ENCODE measurements at regions not wholly inside any gene's neighbourhood (a gene's known extent, or its start where the extent isn't known, plus 50 kb on each side); places are given as distances from the start of the nearest gene placed in this dataset.

GRCh38 chr10:108801775-108802517 is 1121.4 kb downstream of the XPNPEP1 start:
- no peaks in the 10 kb centered on the region for H3K36me3 ChIP-seq (ENCODE audit: insufficient read depth, low read length)
- no peak overlapping the region for H3K9ac ChIP-seq (ENCODE audit: low read depth, low read length, poor library complexity, severe bottlenecking)
- no peaks in the 10 kb centered on the region for H4K20me1 ChIP-seq (ENCODE audit: insufficient read depth, low read length, poor library complexity, severe bottlenecking)
- H3K4me3 ChIP-seq (ENCODE audit: low read length, poor library complexity, severe bottlenecking), result no peak overlapping the region
- H3K9me3 ChIP-seq (ENCODE audit: insufficient read depth, low read depth, low read length), result no peaks in the 10 kb centered on the region
- H3K4me1 ChIP-seq (ENCODE audit: insufficient read depth, low read length, poor library complexity, severe bottlenecking), result no peaks in the 10 kb centered on the region
- TF ChIP-seq CTCF (conservative IDR thresholded peaks at IDR 0.05; ENCODE audit: low read length), result no peak
- TF ChIP-seq EZH2phosphoT487 (IDR thresholded peaks at IDR 0.05; ENCODE audit: borderline replicate concordance), result no peak
- no peaks in the 10 kb centered on the region for H3K27me3 ChIP-seq (ENCODE audit: insufficient read depth, low read length, poor library complexity, severe bottlenecking)
- H3K9me2 ChIP-seq (replicated peaks; ENCODE audit: low read depth, low read length), result no peaks in the 10 kb centered on the region
- H3K4me2 ChIP-seq (ENCODE audit: low read depth, low read length, poor library complexity, severe bottlenecking), result no peak overlapping the region
- no peak overlapping the region for H2AFZ ChIP-seq (ENCODE audit: low read length)
- no peaks in the 10 kb centered on the region for H3F3A ChIP-seq (ENCODE audit: low read depth)
- no peaks in the 10 kb centered on the region for H3K79me2 ChIP-seq (ENCODE audit: insufficient read depth, low read length)

DNA sequence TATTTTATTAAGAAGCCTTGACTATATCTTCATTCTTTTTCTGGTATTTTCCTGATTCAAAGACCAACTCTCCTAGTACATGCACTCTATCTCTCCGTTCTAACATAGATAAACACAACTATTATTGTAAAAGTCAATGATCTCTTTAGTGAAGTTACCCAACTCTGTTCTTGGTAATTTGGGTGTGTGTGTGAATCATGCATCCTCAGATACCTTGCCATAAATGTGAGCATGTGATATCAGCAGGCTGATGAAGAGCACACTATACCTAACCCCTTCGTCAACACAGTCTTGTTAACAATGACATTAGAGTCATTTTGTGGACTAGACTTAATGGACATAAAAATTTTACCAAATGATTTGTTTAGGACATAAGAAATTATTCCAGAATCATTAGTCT is 1122.1 kb downstream of the XPNPEP1 start:
- H2AFZ ChIP-seq (ENCODE audit: low read length), result no peak overlapping the region
- no peak overlapping the region for H3K4me3 ChIP-seq (ENCODE audit: low read length, poor library complexity, severe bottlenecking)
- no peaks in the 10 kb centered on the region for H3K4me1 ChIP-seq (ENCODE audit: insufficient read depth, low read length, poor library complexity, severe bottlenecking)

DNA sequence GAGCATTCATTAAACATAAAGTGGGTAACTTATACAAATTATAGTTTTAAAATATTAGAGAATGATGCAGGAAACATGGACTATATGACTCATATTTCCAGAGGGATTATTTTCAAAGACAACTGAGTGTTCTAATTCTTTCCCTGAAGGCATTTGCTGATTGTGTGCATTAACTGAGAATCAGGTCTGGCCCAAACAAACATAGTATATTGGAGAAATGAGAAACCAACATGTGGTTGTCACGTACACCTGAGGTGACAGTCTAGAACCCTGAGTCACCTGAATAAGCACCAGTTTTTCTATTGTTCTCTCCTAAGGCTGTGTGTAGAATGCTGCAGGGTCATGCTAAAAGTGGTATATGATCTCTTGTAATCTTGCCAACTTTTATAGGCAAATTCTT is 1125.7 kb downstream of the XPNPEP1 start:
- no peak overlapping the region for H2AFZ ChIP-seq (ENCODE audit: low read length)
- no peaks in the 10 kb centered on the region for H3K4me1 ChIP-seq (ENCODE audit: insufficient read depth, low read length, poor library complexity, severe bottlenecking)
- H3K9me2 ChIP-seq (replicated peaks; ENCODE audit: low read depth, low read length), result no peaks in the 10 kb centered on the region
- no peaks in the 10 kb centered on the region for H4K20me1 ChIP-seq (ENCODE audit: insufficient read depth, low read length, poor library complexity, severe bottlenecking)
- H3K4me3 ChIP-seq (ENCODE audit: low read length, poor library complexity, severe bottlenecking), result no peak overlapping the region
- H3K9me3 ChIP-seq (ENCODE audit: insufficient read depth, low read depth, low read length), result no peaks in the 10 kb centered on the region
- H3F3A ChIP-seq (ENCODE audit: low read depth), result no peaks in the 10 kb centered on the region
- no peaks in the 10 kb centered on the region for H3K36me3 ChIP-seq (ENCODE audit: insufficient read depth, low read length)
- no peak overlapping the region for H3K9ac ChIP-seq (ENCODE audit: low read depth, low read length, poor library complexity, severe bottlenecking)
- no peaks in the 10 kb centered on the region for H3K79me2 ChIP-seq (ENCODE audit: insufficient read depth, low read length)
- no peaks in the 10 kb centered on the region for H3K27me3 ChIP-seq (ENCODE audit: insufficient read depth, low read length, poor library complexity, severe bottlenecking)
- TF ChIP-seq CTCF (conservative IDR thresholded peaks at IDR 0.05; ENCODE audit: low read length) (no peak), EZH2phosphoT487 (IDR thresholded peaks at IDR 0.05; ENCODE audit: borderline replicate concordance) (no peak)
- H3K4me2 ChIP-seq (ENCODE audit: low read depth, low read length, poor library complexity, severe bottlenecking), result no peak overlapping the region

More for the DNA sequence above, 1122.1 kb downstream of the XPNPEP1 start:
- Histone ChIP-seq H3K27me3 (ENCODE audit: insufficient read depth, low read length, poor library complexity, severe bottlenecking) (no peaks in the 10 kb centered on the region), H3K9me3 (ENCODE audit: insufficient read depth, low read depth, low read length) (no peaks in the 10 kb centered on the region), H4K20me1 (ENCODE audit: insufficient read depth, low read length, poor library complexity, severe bottlenecking) (no peaks in the 10 kb centered on the region), H3F3A (ENCODE audit: low read depth) (no peaks in the 10 kb centered on the region), H3K79me2 (ENCODE audit: insufficient read depth, low read length) (no peaks in the 10 kb centered on the region), H3K4me2 (ENCODE audit: low read depth, low read length, poor library complexity, severe bottlenecking) (no peak overlapping the region), H3K36me3 (ENCODE audit: insufficient read depth, low read length) (no peaks in the 10 kb centered on the region), H3K9ac (ENCODE audit: low read depth, low read length, poor library complexity, severe bottlenecking) (no peak overlapping the region), H3K9me2 (replicated peaks; ENCODE audit: low read depth, low read length) (no peaks in the 10 kb centered on the region)
- TF ChIP-seq CTCF (conservative IDR thresholded peaks at IDR 0.05; ENCODE audit: low read length) (no peak), EZH2phosphoT487 (IDR thresholded peaks at IDR 0.05; ENCODE audit: borderline replicate concordance) (no peak)

All from Loucy (cell line).